HL-60 (cell line): ENCODE measurements at regions not wholly inside any gene's neighbourhood (a gene's known extent, or its start where the extent isn't known, plus 50 kb on each side); places are given as distances from the start of the nearest gene placed in this dataset.

Source experiments
- DNase-seq, 2 experiments: peaks; one replicate each; pipeline ENCODE4 v3.0.0-alpha.2; 2010 to 2020; ENCODE audit warnings: low read depth in 1 of 2, low spot score in 1 of 2
- H3K27ac ChIP-seq: fragments of 250-450 bp; sonication (Bioruptor Pico); replicated peaks from 2 replicates; pipeline ENCODE4 v1.5.1; 2020; ENCODE audit warnings: mild to moderate bottlenecking, moderate library complexity
- H3K27me3 ChIP-seq: fragments of 250-450 bp; sonication (Bioruptor Pico); 2 replicates; pipeline ENCODE4 v1.5.1; 2021; ENCODE audit warnings: mild to moderate bottlenecking, moderate library complexity; ENCODE audit not compliant: insufficient read depth, poor library complexity, severe bottlenecking
- H3K4me3 ChIP-seq: replicated peaks from 2 replicates; pipeline ENCODE4 v1.5.1; 2011; ENCODE audit warnings: mild to moderate bottlenecking, control low read depth, low read length; ENCODE audit not compliant: insufficient read depth
- CTCF ChIP-seq: IDR thresholded peaks from one replicate; pipeline ENCODE4 v1.5.1; 2011; ENCODE audit warnings: low read length, control low read depth, inconsistent platforms; ENCODE audit not compliant: insufficient read depth
- GABPA ChIP-seq: IDR thresholded peaks from 2 replicates; pipeline ENCODE4 v1.6.1; 2012; ENCODE audit warnings: low read depth
- POLR2AphosphoS5 ChIP-seq: IDR thresholded peaks from 2 replicates; pipeline ENCODE4 v1.6.1; 2012; ENCODE audit warnings: low read depth
- REST ChIP-seq: IDR thresholded peaks from 2 replicates; pipeline ENCODE4 v1.6.1; 2012; ENCODE audit warnings: low read depth; ENCODE audit not compliant: insufficient replicate concordance
- SPI1 ChIP-seq: IDR thresholded peaks from 2 replicates; pipeline ENCODE4 v1.6.1; 2012; ENCODE audit warnings: low read depth, mild to moderate bottlenecking, borderline replicate concordance

- no peaks in the 10 kb centered on the region for H3K27me3 ChIP-seq
- no peak overlapping the region for H3K4me3 ChIP-seq
- no peak overlapping the region for H3K27ac ChIP-seq
- TF ChIP-seq GABPA (no peak), POLR2AphosphoS5 (no peak), REST (no peak), CTCF (no peak), SPI1 (no peak)
- DNase-seq = no peak
These were observed 1086.5 kb downstream of the EFNA5 start for GRCh38 chr5:106584268-106584667.

GRCh38 chr5:106578736-106579135 lies 1092.0 kb downstream of the EFNA5 start:
- Histone ChIP-seq H3K27me3 (no peaks in the 10 kb centered on the region), H3K4me3 (no peak overlapping the region), H3K27ac (no peak overlapping the region)
- no peak for TF ChIP-seq GABPA
- no peak for TF ChIP-seq SPI1
- no peak for TF ChIP-seq CTCF
- no peak for TF ChIP-seq REST
- no peak for TF ChIP-seq POLR2AphosphoS5
- no peak for DNase-seq

GRCh38 chr5:106574820-106575219 lies 1095.9 kb downstream of the EFNA5 start:
- Histone ChIP-seq H3K4me3 (no peak overlapping the region), H3K27ac (no peak overlapping the region), H3K27me3 (no peaks in the 10 kb centered on the region)
- no peak for TF ChIP-seq CTCF
- TF ChIP-seq GABPA = no peak
- TF ChIP-seq SPI1 = no peak
- no peak for TF ChIP-seq REST
- TF ChIP-seq POLR2AphosphoS5 = no peak
- DNase-seq = no peak
